ENCODE measurements at regions not wholly inside any gene's neighbourhood (a gene's known extent, or its start where the extent isn't known, plus 50 kb on each side); places are given as distances from the start of the nearest gene placed in this dataset.

- DNase-seq (peak in 1 of 2 donors; percentile 61), ATAC-seq (ENCODE audit: low FRiP score) (peak; percentile 77)
- WGBS, 2 donors: 22 to 31% methylated on average over 7 of the region's 7 CpGs
- Histone ChIP-seq H3K4me1 (ENCODE audit: control insufficient read depth in 1 of 2, insufficient read depth in 2 of 2, low read length in 2 of 2) (peaks cover 0 to 3% of the 10 kb centered on the region in 2 donors), H3K27ac (ENCODE audit: low read depth in 1 of 2, low read length in 2 of 2) (peak overlapping the region; percentile 9 to 75), H3K27me3 (ENCODE audit: control insufficient read depth in 1 of 2, insufficient read depth in 2 of 2, low read length in 1 of 2) (no peaks in the 10 kb centered on the region), H3K36me3 (ENCODE audit: control insufficient read depth in 1 of 2, insufficient read depth in 2 of 2, low read length in 1 of 2) (no peaks in the 10 kb centered on the region), H3K4me3 (ENCODE audit: low read length in 2 of 2) (no peak overlapping the region), H3K9me3 (ENCODE audit: control insufficient read depth, low read length) (no peaks in the 10 kb centered on the region)
- intact Hi-C loops (cut with DNase I): loop anchor here in 1 of 2 donors (10.0 kb wide), 1 partner anchor 450 kb away; no protein-coding TSS in a partner anchor
These were observed 455.3 kb upstream of the NR2F2 start for GRCh38 chr15:95875121-95875643.

GRCh38 chr15:95880031-95880570 lies 450.4 kb upstream of the NR2F2 start:
- Histone ChIP-seq H3K27me3 (ENCODE audit: control insufficient read depth in 1 of 2, insufficient read depth in 2 of 2, low read length in 1 of 2) (no peaks in the 10 kb centered on the region), H3K27ac (ENCODE audit: low read depth in 1 of 2, low read length in 2 of 2) (no peak overlapping the region), H3K4me1 (ENCODE audit: control insufficient read depth in 1 of 2, insufficient read depth in 2 of 2, low read length in 2 of 2) (no peaks in the 10 kb centered on the region), H3K36me3 (ENCODE audit: control insufficient read depth in 1 of 2, insufficient read depth in 2 of 2, low read length in 1 of 2) (no peaks in the 10 kb centered on the region), H3K4me3 (ENCODE audit: low read length in 2 of 2) (no peak overlapping the region), H3K9me3 (ENCODE audit: control insufficient read depth, low read length) (no peaks in the 10 kb centered on the region)
- ATAC-seq (ENCODE audit: low FRiP score) (no peak), DNase-seq (no peak)
- WGBS, 2 donors: 68 to 73% methylated on average over 6 of the region's 6 CpGs
- intact Hi-C loops (cut with DNase I): no loop called here

GRCh38 chr15:95880630-95881029 lies 449.9 kb upstream of the NR2F2 start:
- intact Hi-C loops (cut with DNase I): no loop called here
- Histone ChIP-seq H3K4me3 (ENCODE audit: low read length in 2 of 2) (no peak overlapping the region), H3K27ac (ENCODE audit: low read depth in 1 of 2, low read length in 2 of 2) (no peak overlapping the region), H3K36me3 (ENCODE audit: control insufficient read depth in 1 of 2, insufficient read depth in 2 of 2, low read length in 1 of 2) (no peaks in the 10 kb centered on the region), H3K9me3 (ENCODE audit: control insufficient read depth, low read length) (no peaks in the 10 kb centered on the region), H3K27me3 (ENCODE audit: control insufficient read depth in 1 of 2, insufficient read depth in 2 of 2, low read length in 1 of 2) (no peaks in the 10 kb centered on the region), H3K4me1 (ENCODE audit: control insufficient read depth in 1 of 2, insufficient read depth in 2 of 2, low read length in 2 of 2) (no peaks in the 10 kb centered on the region)
- 72 to 79% methylated on average over 2 of the region's 2 CpGs for WGBS, 2 donors
- ATAC-seq (ENCODE audit: low FRiP score): no peak
- DNase-seq: no peak

- ATAC-seq (ENCODE audit: low FRiP score): no peak
- WGBS, 2 donors: 74 to 80% methylated on average over 6 of the region's 6 CpGs
- intact Hi-C loops (cut with DNase I): no loop called here
- no peaks in the 10 kb centered on the region for H3K4me1 ChIP-seq (ENCODE audit: control insufficient read depth in 1 of 2, insufficient read depth in 2 of 2, low read length in 2 of 2)
- DNase-seq: no peak
- H3K27me3 ChIP-seq (ENCODE audit: control insufficient read depth in 1 of 2, insufficient read depth in 2 of 2, low read length in 1 of 2): no peaks in the 10 kb centered on the region
- H3K27ac ChIP-seq (ENCODE audit: low read depth in 1 of 2, low read length in 2 of 2): no peak overlapping the region
- no peak overlapping the region for H3K4me3 ChIP-seq (ENCODE audit: low read length in 2 of 2)
- H3K9me3 ChIP-seq (ENCODE audit: control insufficient read depth, low read length): no peaks in the 10 kb centered on the region
- H3K36me3 ChIP-seq (ENCODE audit: control insufficient read depth in 1 of 2, insufficient read depth in 2 of 2, low read length in 1 of 2): no peaks in the 10 kb centered on the region
These were observed 447.4 kb upstream of the NR2F2 start for GRCh38 chr15:95883064-95883463.

- WGBS, 2 donors: 60 to 73% methylated on average over 5 of the region's 5 CpGs
- Histone ChIP-seq H3K27me3 (ENCODE audit: control insufficient read depth in 1 of 2, insufficient read depth in 2 of 2, low read length in 1 of 2) (no peaks in the 10 kb centered on the region), H3K4me3 (ENCODE audit: low read length in 2 of 2) (no peak overlapping the region), H3K4me1 (ENCODE audit: control insufficient read depth in 1 of 2, insufficient read depth in 2 of 2, low read length in 2 of 2) (no peaks in the 10 kb centered on the region), H3K36me3 (ENCODE audit: control insufficient read depth in 1 of 2, insufficient read depth in 2 of 2, low read length in 1 of 2) (no peaks in the 10 kb centered on the region), H3K9me3 (ENCODE audit: control insufficient read depth, low read length) (no peaks in the 10 kb centered on the region), H3K27ac (ENCODE audit: low read depth in 1 of 2, low read length in 2 of 2) (no peak overlapping the region)
- ATAC-seq (ENCODE audit: low FRiP score): no peak
- intact Hi-C loops (cut with DNase I): no loop called here
- DNase-seq: no peak
These were observed 446.2 kb upstream of the NR2F2 start for GRCh38 chr15:95884276-95884675.

- H3K4me3 ChIP-seq (ENCODE audit: low read length in 2 of 2): no peak overlapping the region
- intact Hi-C loops (cut with DNase I): no loop called here
- ATAC-seq (ENCODE audit: low FRiP score) (no peak), DNase-seq (no peak)
- H3K4me1 ChIP-seq (ENCODE audit: control insufficient read depth in 1 of 2, insufficient read depth in 2 of 2, low read length in 2 of 2): no peaks in the 10 kb centered on the region
- 60 to 65% methylated on average over 7 of the region's 7 CpGs for WGBS, 2 donors
- H3K27me3 ChIP-seq (ENCODE audit: control insufficient read depth in 1 of 2, insufficient read depth in 2 of 2, low read length in 1 of 2): no peaks in the 10 kb centered on the region
- H3K9me3 ChIP-seq (ENCODE audit: control insufficient read depth, low read length): no peaks in the 10 kb centered on the region
- H3K27ac ChIP-seq (ENCODE audit: low read depth in 1 of 2, low read length in 2 of 2): no peak overlapping the region
- no peaks in the 10 kb centered on the region for H3K36me3 ChIP-seq (ENCODE audit: control insufficient read depth in 1 of 2, insufficient read depth in 2 of 2, low read length in 1 of 2)
These were observed 442.7 kb upstream of the NR2F2 start for GRCh38 chr15:95887666-95888390.

- WGBS, 2 donors: 50 to 76% methylated on average over 1 of the region's 1 CpG
- ATAC-seq (ENCODE audit: low FRiP score) (no peak), DNase-seq (no peak)
- Histone ChIP-seq H3K9me3 (ENCODE audit: control insufficient read depth, low read length) (no peaks in the 10 kb centered on the region), H3K4me3 (ENCODE audit: low read length in 2 of 2) (no peak overlapping the region), H3K27ac (ENCODE audit: low read depth in 1 of 2, low read length in 2 of 2) (no peak overlapping the region), H3K4me1 (ENCODE audit: control insufficient read depth in 1 of 2, insufficient read depth in 2 of 2, low read length in 2 of 2) (no peaks in the 10 kb centered on the region), H3K36me3 (ENCODE audit: control insufficient read depth in 1 of 2, insufficient read depth in 2 of 2, low read length in 1 of 2) (no peaks in the 10 kb centered on the region), H3K27me3 (ENCODE audit: control insufficient read depth in 1 of 2, insufficient read depth in 2 of 2, low read length in 1 of 2) (no peaks in the 10 kb centered on the region)
- intact Hi-C loops (cut with DNase I): no loop called here
These were observed 441.7 kb upstream of the NR2F2 start for GRCh38 chr15:95888762-95889161.

- DNase-seq: no peak
- 19 to 27% methylated on average over 2 of the region's 2 CpGs for WGBS, 2 donors
- ATAC-seq (ENCODE audit: low FRiP score): no peak
- H3K4me1 ChIP-seq (ENCODE audit: control insufficient read depth in 1 of 2, insufficient read depth in 2 of 2, low read length in 2 of 2): no peaks in the 10 kb centered on the region
- intact Hi-C loops (cut with DNase I): no loop called here
- H3K9me3 ChIP-seq (ENCODE audit: control insufficient read depth, low read length): no peaks in the 10 kb centered on the region
- H3K36me3 ChIP-seq (ENCODE audit: control insufficient read depth in 1 of 2, insufficient read depth in 2 of 2, low read length in 1 of 2): no peaks in the 10 kb centered on the region
- H3K4me3 ChIP-seq (ENCODE audit: low read length in 2 of 2): no peak overlapping the region
- no peak overlapping the region for H3K27ac ChIP-seq (ENCODE audit: low read depth in 1 of 2, low read length in 2 of 2)
- no peaks in the 10 kb centered on the region for H3K27me3 ChIP-seq (ENCODE audit: control insufficient read depth in 1 of 2, insufficient read depth in 2 of 2, low read length in 1 of 2)
These were observed 436.0 kb upstream of the NR2F2 start for GRCh38 chr15:95894407-95894956.

- ATAC-seq (ENCODE audit: low FRiP score) (no peak), DNase-seq (no peak)
These were observed 435.0 kb upstream of the NR2F2 start for GRCh38 chr15:95895508-95895907.

More at GRCh38 chr15:95895508-95895907, 435.0 kb upstream of the NR2F2 start:
- Histone ChIP-seq H3K9me3 (ENCODE audit: control insufficient read depth, low read length) (no peaks in the 10 kb centered on the region), H3K27me3 (ENCODE audit: control insufficient read depth in 1 of 2, insufficient read depth in 2 of 2, low read length in 1 of 2) (no peaks in the 10 kb centered on the region), H3K36me3 (ENCODE audit: control insufficient read depth in 1 of 2, insufficient read depth in 2 of 2, low read length in 1 of 2) (no peaks in the 10 kb centered on the region), H3K4me1 (ENCODE audit: control insufficient read depth in 1 of 2, insufficient read depth in 2 of 2, low read length in 2 of 2) (no peaks in the 10 kb centered on the region), H3K4me3 (ENCODE audit: low read length in 2 of 2) (no peak overlapping the region), H3K27ac (ENCODE audit: low read depth in 1 of 2, low read length in 2 of 2) (no peak overlapping the region)
- intact Hi-C loops (cut with DNase I): no loop called here

Measured in aorta (tissue), 5 donors.